T-cell (primary cell): ENCODE measurements at regions not wholly inside any gene's neighbourhood (a gene's known extent, or its start where the extent isn't known, plus 50 kb on each side); places are given as distances from the start of the nearest gene placed in this dataset.
"Not testable (repeated sequence)": the region's sequence is repeated elsewhere in the genome, so short reads cannot be mapped to it uniquely, and the experiment has no call there.

Experiments
- ATAC-seq, 4 experiments: fragments of 200-7000 bp in 3 of 4; fragments of 150-1000 bp in 1 of 4; cut with Tn5 transposase; replicated peaks in 1 of 4; 1 replicate in 3 of 4; 2 replicates in 1 of 4; pipeline ENCODE4 v1.10.0; 2021; ENCODE audit warnings: moderate library complexity in 3 of 4, mild to moderate bottlenecking in 2 of 4, moderate number of reproducible peaks in 1 of 4
- CTCF ChIA-PET, 2 donors: fragments of 300-600 bp; sonication (Branson Sonifier 250); formaldehyde crosslinking; loops; one replicate each; lab custom pipeline; 2022; ENCODE audit warnings: antibody characterized with exemption in 2 of 2; lab: Charles Lee
- POLR2A ChIA-PET, 2 donors: fragments of 300-600 bp; sonication (Branson Sonifier 250); formaldehyde crosslinking; loops; one replicate each; lab custom pipeline; 2022; ENCODE audit warnings: antibody characterized with exemption in 2 of 2; lab: Charles Lee
- DNase-seq, 35 experiments: peaks; one replicate each; pipeline versions ENCODE4 v3.0.0 to v3.0.0-alpha.2; 2013 to 2023
- H3K27ac ChIP-seq: one replicate; pipeline ENCODE4 v1.5.1; 2013; ENCODE audit warnings: low read length
- H3K27me3 ChIP-seq, 2 experiments: replicated peaks in 1 of 2; 1 replicate in 1 of 2; 2 replicates in 1 of 2; pipeline versions ENCODE4 v1.6.1 to v1.7.0; 2013; ENCODE audit warnings: low read length in 1 of 2, mixed read lengths in 1 of 2; ENCODE audit not compliant: control insufficient read depth in 2 of 2, insufficient read depth in 2 of 2; ENCODE audit errors: extremely low read depth in 1 of 2
- H3K36me3 ChIP-seq, 2 donors: 1 replicate in 1 of 2; 2 replicates in 1 of 2; pipeline versions ENCODE4 v1.6.1 to v1.7.0; 2013; ENCODE audit warnings: low read length in 1 of 2; ENCODE audit not compliant: control insufficient read depth in 2 of 2, insufficient read depth in 1 of 2; ENCODE audit errors: extremely low read depth in 1 of 2
- H3K4me1 ChIP-seq, 2 experiments: 1 replicate in 1 of 2; 2 replicates in 1 of 2; pipeline versions ENCODE4 v1.6.1 to v1.7.0; 2013; ENCODE audit warnings: low read length in 2 of 2, mixed read lengths in 1 of 2; ENCODE audit not compliant: insufficient read depth in 2 of 2, control insufficient read depth in 1 of 2; ENCODE audit errors: extremely low read depth in 1 of 2
- H3K4me3 ChIP-seq, 2 donors: 1 replicate in 1 of 2; 2 replicates in 1 of 2; pipeline versions ENCODE4 v1.5.1 to v1.7.0; 2013; ENCODE audit warnings: mild to moderate bottlenecking in 2 of 2, low read length in 1 of 2, moderate library complexity in 1 of 2; ENCODE audit not compliant: control insufficient read depth in 1 of 2; ENCODE audit errors: extremely low read depth in 1 of 2
- H3K9me3 ChIP-seq: 2 replicates; pipeline ENCODE4 v1.7.0; 2013
- H3K27ac Mint-ChIP-seq, 2 donors: one replicate each; pipeline ENCODE4 v1.8.0; 2020 to 2021; ENCODE audit warnings: mild to moderate bottlenecking in 2 of 2, mixed read lengths in 2 of 2
- H3K27me3 Mint-ChIP-seq, 2 donors: one replicate each; pipeline ENCODE4 v1.8.0; 2021 to 2022; ENCODE audit warnings: mixed read lengths in 2 of 2
- H3K36me3 Mint-ChIP-seq: one replicate; pipeline ENCODE4 v1.8.0; 2021; ENCODE audit warnings: mixed read lengths
- H3K4me1 Mint-ChIP-seq, 3 donors: one replicate each; pipeline ENCODE4 v1.8.0; 2020 to 2022; ENCODE audit warnings: mixed read lengths in 3 of 3, mild to moderate bottlenecking in 1 of 3
- H3K4me3 Mint-ChIP-seq, 3 donors: one replicate each; pipeline ENCODE4 v1.8.0; 2020 to 2022; ENCODE audit warnings: mild to moderate bottlenecking in 3 of 3, mixed read lengths in 3 of 3, moderate library complexity in 3 of 3
- H3K9me3 Mint-ChIP-seq, 3 donors: one replicate each; pipeline ENCODE4 v1.8.0; 2020 to 2022; ENCODE audit warnings: mixed read lengths in 3 of 3
- WGBS: methylation state at CpG from one replicate; pipeline ENCODE4 v1.1.5; 2013; ENCODE audit warnings: missing lambda C conversion rate; ENCODE audit not compliant: insufficient coverage; 5-methylcytosine and 5-hydroxymethylcytosine counted together

GRCh38 chr2:166725927-166726924 lies 162.1 kb upstream of the XIRP2 start:
- H3K36me3 Mint-ChIP-seq = no peaks in the 10 kb centered on the region
- no peaks in the 10 kb centered on the region for H3K27me3 ChIP-seq
- no peaks in the 10 kb centered on the region for H3K4me1 Mint-ChIP-seq
- ChIA-PET CTCF (no interaction called here), POLR2A (no interaction called here)
- H3K27me3 Mint-ChIP-seq = peaks cover 0 to 6% of the 10 kb centered on the region in 2 donors
- H3K36me3 ChIP-seq = no peaks in the 10 kb centered on the region
- no peak for ATAC-seq
- no peak for DNase-seq
- no peak overlapping the region for H3K4me3 Mint-ChIP-seq
- H3K9me3 ChIP-seq = no peaks in the 10 kb centered on the region
- H3K9me3 Mint-ChIP-seq = peaks cover 4 to 13% (median 5%) of the 10 kb centered on the region in 3 donors
- no peaks in the 10 kb centered on the region for H3K4me1 ChIP-seq
- H3K27ac ChIP-seq = no peak overlapping the region
- no peak overlapping the region for H3K27ac Mint-ChIP-seq
- WGBS = 88% methylated on average over 1 of the region's 2 CpGs
- no peak overlapping the region for H3K4me3 ChIP-seq

GRCh38 chr2:166716968-166717367 lies 171.3 kb upstream of the XIRP2 start:
- POLR2A ChIA-PET = no interaction called here

GRCh38 chr2:166700079-166700478 lies 188.2 kb upstream of the XIRP2 start:
- no peak overlapping the region for H3K4me3 Mint-ChIP-seq
- H3K27ac ChIP-seq = no peak overlapping the region
- WGBS = no CpG with 5 or more reads among the region's 2 CpGs

More at GRCh38 chr2:166716968-166717367, 171.3 kb upstream of the XIRP2 start:
- no peak overlapping the region for H3K4me3 ChIP-seq
- H3K9me3 Mint-ChIP-seq = peaks cover 0 to 21% (median 7%) of the 10 kb centered on the region in 3 donors
- H3K4me1 ChIP-seq = no peaks in the 10 kb centered on the region
- CTCF ChIA-PET = no interaction called here
- no peaks in the 10 kb centered on the region for H3K27me3 Mint-ChIP-seq
- DNase-seq = no peak
- H3K36me3 ChIP-seq = no peaks in the 10 kb centered on the region
- no peak overlapping the region for H3K27ac Mint-ChIP-seq
- no peaks in the 10 kb centered on the region for H3K9me3 ChIP-seq
- no peaks in the 10 kb centered on the region for H3K27me3 ChIP-seq
- ATAC-seq = no peak
- H3K4me1 Mint-ChIP-seq = no peaks in the 10 kb centered on the region
- no peaks in the 10 kb centered on the region for H3K36me3 Mint-ChIP-seq
- H3K4me3 Mint-ChIP-seq = no peak overlapping the region
- no peak overlapping the region for H3K27ac ChIP-seq

GRCh38 chr2:166695154-166695553 lies 193.1 kb upstream of the XIRP2 start:
- H3K27ac Mint-ChIP-seq = no peak overlapping the region
- H3K36me3 Mint-ChIP-seq = no peaks in the 10 kb centered on the region
- peaks cover 5 to 16% (median 9%) of the 10 kb centered on the region in 3 donors for H3K9me3 Mint-ChIP-seq
- H3K4me1 Mint-ChIP-seq = no peaks in the 10 kb centered on the region
- H3K9me3 ChIP-seq = no peaks in the 10 kb centered on the region
- no peaks in the 10 kb centered on the region for H3K36me3 ChIP-seq
- POLR2A ChIA-PET = no interaction called here
- H3K27ac ChIP-seq = no peak overlapping the region
- CTCF ChIA-PET = no interaction called here
- H3K27me3 ChIP-seq = no peaks in the 10 kb centered on the region
- H3K4me1 ChIP-seq = no peaks in the 10 kb centered on the region
- peaks cover 0 to 5% of the 10 kb centered on the region in 2 donors for H3K27me3 Mint-ChIP-seq
- no peak overlapping the region for H3K4me3 Mint-ChIP-seq
- no peak overlapping the region for H3K4me3 ChIP-seq
- DNase-seq (no peak), ATAC-seq (no peak)
- WGBS = no CpG with 5 or more reads among the region's 1 CpG

More at GRCh38 chr2:166700079-166700478, 188.2 kb upstream of the XIRP2 start:
- H3K9me3 ChIP-seq = no peaks in the 10 kb centered on the region
- no peak for ATAC-seq
- Mint-ChIP-seq H3K9me3 (no peaks in the 10 kb centered on the region), H3K4me1 (no peaks in the 10 kb centered on the region), H3K36me3 (no peaks in the 10 kb centered on the region), H3K27ac (no peak overlapping the region), H3K27me3 (peaks cover 0 to 5% of the 10 kb centered on the region in 2 donors)
- ChIA-PET POLR2A (interaction anchor here in 1 of 2 donors (0.7 kb wide), 1 partner anchor 196 kb away, joined by 3 read pairs; no protein-coding TSS in a partner anchor), CTCF (no interaction called here)
- H3K4me3 ChIP-seq = no peak overlapping the region
- H3K4me1 ChIP-seq = no peaks in the 10 kb centered on the region
- peak in 1 of 35 experiments; percentile 10 for DNase-seq
- H3K27me3 ChIP-seq = no peaks in the 10 kb centered on the region
- H3K36me3 ChIP-seq = no peaks in the 10 kb centered on the region

- not testable (repeated sequence) for H3K36me3 Mint-ChIP-seq
Measured at GRCh38 chr2:166686057-166686456, 192.0 kb upstream of the SCN7A start.

GRCh38 chr2:166677996-166678395 lies 183.9 kb upstream of the SCN7A start:
- H3K36me3 ChIP-seq = no peaks in the 10 kb centered on the region
- Mint-ChIP-seq H3K9me3 (peaks cover 0 to 3% (median 2%) of the 10 kb centered on the region in 3 donors), H3K36me3 (no peaks in the 10 kb centered on the region), H3K4me1 (no peaks in the 10 kb centered on the region), H3K27ac (no peak overlapping the region), H3K4me3 (no peak overlapping the region), H3K27me3 (no peaks in the 10 kb centered on the region)
- H3K27me3 ChIP-seq = no peaks in the 10 kb centered on the region
- POLR2A ChIA-PET = no interaction called here
- 20% methylated on average over 1 of the region's 1 CpG for WGBS
- H3K27ac ChIP-seq = no peak overlapping the region
- DNase-seq (no peak), ATAC-seq (no peak)
- no peaks in the 10 kb centered on the region for H3K9me3 ChIP-seq
- CTCF ChIA-PET = no interaction called here
- H3K4me1 ChIP-seq = no peaks in the 10 kb centered on the region
- H3K4me3 ChIP-seq = no peak overlapping the region

More at GRCh38 chr2:166686057-166686456, 192.0 kb upstream of the SCN7A start:
- H3K4me3 ChIP-seq, H3K27me3 ChIP-seq, H3K27me3 Mint-ChIP-seq, H3K4me1 Mint-ChIP-seq, H3K4me1 ChIP-seq, H3K27ac ChIP-seq, DNase-seq, H3K27ac Mint-ChIP-seq, POLR2A ChIA-PET, H3K36me3 ChIP-seq, H3K9me3 ChIP-seq, H3K4me3 Mint-ChIP-seq, CTCF ChIA-PET, ATAC-seq, H3K9me3 Mint-ChIP-seq: not testable (repeated sequence)
- 83% methylated on average over 2 of the region's 4 CpGs for WGBS
